HCT116 (cell line): ENCODE measurements at regions not wholly inside any gene's neighbourhood (a gene's known extent, or its start where the extent isn't known, plus 50 kb on each side); places are given as distances from the start of the nearest gene placed in this dataset.

ENCODE experiments used
- ATF3 ChIP-seq: IDR thresholded peaks from 2 replicates; pipeline ENCODE4 v1.6.1; 2012
- CTCF ChIP-seq, 3 experiments: fragments of 200-600 bp in 1 of 3; sonication (generic) in 1 of 3; IDR thresholded peaks in 2 of 3; conservative IDR thresholded peaks in 1 of 3; 2 replicates each; pipeline ENCODE4 v1.5.1; 2012 to 2017; ENCODE audit warnings: low read depth in 2 of 3, low read length in 2 of 3, antibody characterized with exemption in 1 of 3, borderline replicate concordance in 1 of 3, control low read depth in 1 of 3, mild to moderate bottlenecking in 1 of 3, mixed read lengths in 1 of 3, mixed run types in 1 of 3, moderate library complexity in 1 of 3; ENCODE audit not compliant: insufficient read depth in 1 of 3
- EZH2 ChIP-seq: fragments of 200-600 bp; sonication (generic); IDR thresholded peaks from 2 replicates; pipeline ENCODE4 v1.6.1; 2017; ENCODE audit warnings: antibody characterized with exemption, mixed run types
- EZH2phosphoT487 ChIP-seq: fragments of 200-600 bp; IDR thresholded peaks from 2 replicates; pipeline ENCODE4 v1.6.1; 2018; ENCODE audit warnings: antibody characterized with exemption, borderline replicate concordance
- POLR2A ChIP-seq: IDR thresholded peaks from 2 replicates; pipeline ENCODE4 v1.7.0; 2011; ENCODE audit warnings: borderline replicate concordance; ENCODE audit not compliant: insufficient read depth, insufficient read length; ENCODE audit errors: extremely low read depth
- POLR2AphosphoS5 ChIP-seq: IDR thresholded peaks from 2 replicates; pipeline ENCODE4 v1.6.1; 2011; ENCODE audit warnings: mild to moderate bottlenecking, low read depth, low read length, moderate library complexity
- REST ChIP-seq: IDR thresholded peaks from 2 replicates; pipeline ENCODE4 v1.6.1; 2012; ENCODE audit warnings: low read depth

- TF ChIP-seq POLR2A, result no peak
- no peak for TF ChIP-seq EZH2
- TF ChIP-seq CTCF (IDR thresholded peaks at IDR 0.05 in 2 of 3, conservative IDR thresholded peaks at IDR 0.05 in 1 of 3; ENCODE audit: borderline replicate concordance in 1 of 3, insufficient read depth in 1 of 3, low read depth in 2 of 3, low read length in 2 of 3), result no peak
- TF ChIP-seq EZH2phosphoT487, result no peak
- no peak for TF ChIP-seq ATF3
- no peak for TF ChIP-seq POLR2AphosphoS5
- TF ChIP-seq REST, result no peak
These were observed 720.8 kb downstream of the SLC4A3 start for GRCh38 chr2:220348206-220348605.
